Effector memory CD4-positive, alpha-beta T cell (primary cell): ENCODE measurements at regions not wholly inside any gene's neighbourhood (a gene's known extent, or its start where the extent isn't known, plus 50 kb on each side); places are given as distances from the start of the nearest gene placed in this dataset.

Experiments
- DNase-seq, 3 donors: peaks; one replicate each; pipeline ENCODE4 v3.0.0-alpha.2; 2020
- H3K27ac ChIP-seq: 2 replicates; pipeline ENCODE4 v1.7.0; 2013; ENCODE audit warnings: mild to moderate bottlenecking, low read length, moderate library complexity; ENCODE audit not compliant: insufficient read depth, poor library complexity, severe bottlenecking
- H3K27me3 ChIP-seq: replicated peaks from 2 replicates; pipeline ENCODE4 v1.7.0; 2013; ENCODE audit warnings: mild to moderate bottlenecking, low read length; ENCODE audit not compliant: insufficient read depth, control insufficient read depth, poor library complexity, severe bottlenecking
- H3K36me3 ChIP-seq: 2 replicates; pipeline ENCODE4 v1.7.0; 2013; ENCODE audit warnings: mild to moderate bottlenecking, low read length, moderate library complexity; ENCODE audit not compliant: control insufficient read depth, insufficient read depth
- H3K4me1 ChIP-seq: 2 replicates; pipeline ENCODE4 v1.7.0; 2013; ENCODE audit warnings: low read length, mild to moderate bottlenecking; ENCODE audit not compliant: control insufficient read depth, insufficient read depth, poor library complexity, severe bottlenecking
- H3K4me3 ChIP-seq: 2 replicates; pipeline ENCODE4 v1.7.0; 2013; ENCODE audit warnings: low read length, low read depth, mild to moderate bottlenecking; ENCODE audit not compliant: insufficient read depth, poor library complexity, severe bottlenecking
- H3K9me3 ChIP-seq: 2 replicates; pipeline ENCODE4 v1.7.0; 2013; ENCODE audit warnings: mild to moderate bottlenecking, low read length, moderate library complexity; ENCODE audit not compliant: control insufficient read depth

- Histone ChIP-seq H3K27ac (no peak overlapping the region), H3K4me1 (no peaks in the 10 kb centered on the region), H3K9me3 (no peaks in the 10 kb centered on the region), H3K27me3 (no peaks in the 10 kb centered on the region), H3K36me3 (no peaks in the 10 kb centered on the region), H3K4me3 (no peak overlapping the region)
- DNase-seq, result no peak
Measured at GRCh38 chr11:134667505-134667904, 255.5 kb upstream of the B3GAT1 start.

- Histone ChIP-seq H3K36me3 (no peaks in the 10 kb centered on the region), H3K4me1 (no peaks in the 10 kb centered on the region), H3K27ac (no peak overlapping the region), H3K4me3 (no peak overlapping the region), H3K9me3 (no peaks in the 10 kb centered on the region), H3K27me3 (no peaks in the 10 kb centered on the region)
- no peak for DNase-seq
Measured at GRCh38 chr11:134667175-134667500, 255.1 kb upstream of the B3GAT1 start.

- Histone ChIP-seq H3K9me3 (no peaks in the 10 kb centered on the region), H3K27me3 (no peaks in the 10 kb centered on the region), H3K36me3 (no peaks in the 10 kb centered on the region), H3K27ac (no peak overlapping the region), H3K4me1 (no peaks in the 10 kb centered on the region), H3K4me3 (no peak overlapping the region)
- DNase-seq, result no peak
Measured at GRCh38 chr11:134666273-134667174, 254.5 kb upstream of the B3GAT1 start.

GRCh38 chr11:134665571-134666270 lies 253.7 kb upstream of the B3GAT1 start:
- H3K27ac ChIP-seq, result no peak overlapping the region
- no peak overlapping the region for H3K4me3 ChIP-seq
- H3K9me3 ChIP-seq, result no peaks in the 10 kb centered on the region
- no peaks in the 10 kb centered on the region for H3K4me1 ChIP-seq
- H3K36me3 ChIP-seq, result no peaks in the 10 kb centered on the region
- H3K27me3 ChIP-seq, result no peaks in the 10 kb centered on the region
- DNase-seq, result no peak

- no peaks in the 10 kb centered on the region for H3K4me1 ChIP-seq
- DNase-seq, result no peak
- H3K27ac ChIP-seq, result no peak overlapping the region
- H3K4me3 ChIP-seq, result no peak overlapping the region
- no peaks in the 10 kb centered on the region for H3K9me3 ChIP-seq
- no peaks in the 10 kb centered on the region for H3K27me3 ChIP-seq
- H3K36me3 ChIP-seq, result no peaks in the 10 kb centered on the region
Measured at GRCh38 chr11:134665188-134665535, 253.1 kb upstream of the B3GAT1 start.

GRCh38 chr11:134664447-134665187 lies 252.6 kb upstream of the B3GAT1 start:
- no peak overlapping the region for H3K27ac ChIP-seq
- no peaks in the 10 kb centered on the region for H3K27me3 ChIP-seq
- H3K4me3 ChIP-seq, result no peak overlapping the region
- DNase-seq, result no peak
- no peaks in the 10 kb centered on the region for H3K36me3 ChIP-seq
- H3K9me3 ChIP-seq, result no peaks in the 10 kb centered on the region
- H3K4me1 ChIP-seq, result no peaks in the 10 kb centered on the region

GRCh38 chr11:134663506-134664313 lies 251.7 kb upstream of the B3GAT1 start:
- no peak for DNase-seq
- no peak overlapping the region for H3K27ac ChIP-seq

GRCh38 chr11:134662629-134663360 lies 250.8 kb upstream of the B3GAT1 start:
- H3K27ac ChIP-seq, result no peak overlapping the region
- H3K4me3 ChIP-seq, result no peak overlapping the region
- no peaks in the 10 kb centered on the region for H3K27me3 ChIP-seq
- no peaks in the 10 kb centered on the region for H3K4me1 ChIP-seq
- DNase-seq, result no peak
- no peaks in the 10 kb centered on the region for H3K36me3 ChIP-seq
- H3K9me3 ChIP-seq, result no peaks in the 10 kb centered on the region

More at GRCh38 chr11:134663506-134664313, 251.7 kb upstream of the B3GAT1 start:
- Histone ChIP-seq H3K27me3 (no peaks in the 10 kb centered on the region), H3K9me3 (no peaks in the 10 kb centered on the region), H3K4me1 (no peaks in the 10 kb centered on the region), H3K36me3 (no peaks in the 10 kb centered on the region), H3K4me3 (no peak overlapping the region)

GRCh38 chr11:134661660-134662059 lies 249.6 kb upstream of the B3GAT1 start:
- H3K36me3 ChIP-seq, result no peaks in the 10 kb centered on the region
- no peak for DNase-seq
- H3K27ac ChIP-seq, result no peak overlapping the region
- H3K4me1 ChIP-seq, result no peaks in the 10 kb centered on the region
- H3K9me3 ChIP-seq, result no peaks in the 10 kb centered on the region
- no peaks in the 10 kb centered on the region for H3K27me3 ChIP-seq
- H3K4me3 ChIP-seq, result no peak overlapping the region
